ENCODE measurements at regions not wholly inside any gene's neighbourhood (a gene's known extent, or its start where the extent isn't known, plus 50 kb on each side); places are given as distances from the start of the nearest gene placed in this dataset.

- TF ChIP-seq CTCF (IDR thresholded peaks at IDR 0.05) (no peak), EZH2 (IDR thresholded peaks at IDR 0.05; ENCODE audit: borderline replicate concordance, insufficient read depth, low read depth, low read length, poor library complexity, severe bottlenecking) (no peak)
Observed at GRCh38 chr3:154614078-154614477, 184.1 kb upstream of the GPR149 start.

All from B cell (primary cell).